ENCODE measurements at regions not wholly inside any gene's neighbourhood (a gene's known extent, or its start where the extent isn't known, plus 50 kb on each side); places are given as distances from the start of the nearest gene placed in this dataset.

DNA sequence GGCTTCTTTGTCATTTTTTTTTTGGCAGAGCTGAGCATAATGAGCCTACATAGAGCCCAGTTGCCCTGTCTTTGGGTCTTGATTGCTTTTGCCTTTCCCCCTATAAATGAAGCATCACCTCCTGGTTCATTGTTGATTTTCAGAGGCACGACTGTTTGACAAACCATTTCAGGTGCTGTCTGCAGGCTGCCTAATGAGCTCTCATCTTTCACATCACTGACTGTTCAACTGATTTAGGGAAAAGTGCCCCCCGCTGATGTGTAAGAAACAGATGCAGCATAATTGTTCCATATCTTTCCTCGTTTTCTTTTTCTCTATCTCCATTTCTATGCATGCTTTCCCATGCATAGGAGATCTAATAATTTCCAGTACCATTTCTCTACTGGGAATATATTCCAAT is 338.6 kb downstream of the TMEM38B start:
- Histone ChIP-seq H2AFZ (ENCODE audit: low read length) (no peak overlapping the region), H3K4me3 (ENCODE audit: extremely low read depth in 1 of 4, insufficient read depth in 2 of 4, low read depth in 3 of 4, low read length in 4 of 4) (no peak overlapping the region), H2BK15ac (ENCODE audit: low read length) (no peak overlapping the region), H3K36me3 (ENCODE audit: control insufficient read depth in 2 of 4, insufficient read depth in 4 of 4, low read length in 3 of 4) (no peaks in the 10 kb centered on the region), H3K4ac (replicated peaks; ENCODE audit: insufficient read length, low read depth, low read length) (no peak overlapping the region), H4K20me1 (replicated peaks in 1 of 2; ENCODE audit: control insufficient read depth in 1 of 2, insufficient read depth in 2 of 2, low read length in 2 of 2) (no peaks in the 10 kb centered on the region), H4K8ac (ENCODE audit: extremely low read depth, insufficient read depth, low read length) (no peak overlapping the region), H3K79me2 (ENCODE audit: control insufficient read depth in 1 of 2, insufficient read depth in 2 of 2, low read length in 2 of 2) (no peaks in the 10 kb centered on the region), H2BK20ac (ENCODE audit: low read length) (no peak overlapping the region), H3K23ac (ENCODE audit: insufficient read length) (no peak overlapping the region), H4K91ac (replicated peaks; ENCODE audit: insufficient read length, low read length) (no peak overlapping the region), H3K56ac (replicated peaks; ENCODE audit: insufficient read length, low read depth, low read length) (no peak overlapping the region), H3K23me2 (ENCODE audit: low read depth, low read length) (no peaks in the 10 kb centered on the region; the same call in 1 of the 2 replicates), H3K9me3 (ENCODE audit: insufficient read depth in 2 of 2, low read depth in 1 of 2, low read length in 1 of 2) (peaks cover 0 to 3% of the 10 kb centered on the region in 2 experiments; a peak in 2 of 4 replicates), H3K9ac (replicated peaks in 1 of 4; ENCODE audit: extremely low read depth in 1 of 4, low read depth in 3 of 4, low read length in 3 of 4) (no peak overlapping the region), H3K27me3 (replicated peaks in 1 of 4; ENCODE audit: control insufficient read depth in 3 of 4, extremely low read depth in 1 of 4, insufficient read depth in 3 of 4, low read length in 3 of 4) (no peaks in the 10 kb centered on the region), H2BK5ac (ENCODE audit: low read depth, low read length) (no peak overlapping the region), H3K14ac (ENCODE audit: insufficient read length) (no peak overlapping the region), H2AK5ac (ENCODE audit: low read depth, low read length) (no peak overlapping the region), H2BK12ac (ENCODE audit: low read depth, low read length) (no peak overlapping the region), H3K4me2 (ENCODE audit: insufficient read depth in 1 of 2, low read depth in 2 of 2, low read length in 2 of 2) (no peak overlapping the region), H2BK120ac (replicated peaks; ENCODE audit: low read depth, low read length) (no peak overlapping the region), H3K79me1 (ENCODE audit: low read depth, low read length) (no peaks in the 10 kb centered on the region), H4K5ac (ENCODE audit: insufficient read length, low read depth, low read length) (no peak overlapping the region), H3K27ac (ENCODE audit: low read depth, low read length) (no peak overlapping the region), H3K18ac (ENCODE audit: extremely low read depth, low read length) (no peak overlapping the region), H3K4me1 (replicated peaks in 1 of 4; ENCODE audit: control insufficient read depth in 3 of 4, insufficient read depth in 4 of 4, low read length in 3 of 4) (peaks cover 0 to 6% (median 4%) of the 10 kb centered on the region in 4 experiments; a peak in 2 of 7 replicates)
- WGBS, 2 experiments (ENCODE audit: extremely low coverage in 1 of 2, insufficient coverage in 1 of 2, insufficient read length in 1 of 2, insufficient replicate concordance in 2 of 2, low coverage in 1 of 2, low lambda C conversion rate in 2 of 2, missing lambda C conversion rate in 1 of 2) = 78% methylated on average over 3 of the region's 3 CpGs; no CpG with 5 or more reads in 1 of the 2 experiments
- DNase-seq (ENCODE audit: low read depth in 1 of 2, low spot score in 2 of 2) = no peak
- no peak for FAIRE-seq
- TF ChIP-seq BRCA1 (IDR thresholded peaks at IDR 0.05; ENCODE audit: low read depth, low read length) = no peak
- TF ChIP-seq CBX8 (IDR thresholded peaks at IDR 0.05; ENCODE audit: borderline replicate concordance, low read depth, low read length) = no peak
- TF ChIP-seq EGR1 (IDR thresholded peaks at IDR 0.05; ENCODE audit: borderline replicate concordance, low read depth, low read length) = no peak
- TF ChIP-seq RXRA (IDR thresholded peaks at IDR 0.05; ENCODE audit: insufficient read depth, low read depth, low read length) = no peak
- TF ChIP-seq KDM4A (IDR thresholded peaks at IDR 0.05; ENCODE audit: low read depth, low read length, severe bottlenecking) = no peak
- TF ChIP-seq SP2 (IDR thresholded peaks at IDR 0.05; ENCODE audit: low read length) = no peak
- no peak for TF ChIP-seq SP4 (IDR thresholded peaks at IDR 0.05; ENCODE audit: low read length)
- no peak for TF ChIP-seq SUZ12 (IDR thresholded peaks at IDR 0.05; ENCODE audit: low read length)
- POLR2A ChIA-PET (ENCODE audit: partially characterized antibody) = no interaction called here
- CTCF ChIA-PET (ENCODE audit: partially characterized antibody) = interaction anchor here (0.8 to 3.6 kb wide), 4 partner anchors 13 to 152 kb away, joined by 3 to 8 read pairs (median 4); no protein-coding TSS in a partner anchor

Measured in H1 (cell line).